Peyer's patch (tissue), 4 donors: ENCODE measurements at regions not wholly inside any gene's neighbourhood (a gene's known extent, or its start where the extent isn't known, plus 50 kb on each side); places are given as distances from the start of the nearest gene placed in this dataset.

Source experiments
- DNase-seq, 3 donors: peaks; one replicate each; pipeline ENCODE4 v3.0.0-alpha.2; 2017 to 2019
- H3K27ac ChIP-seq, 4 donors: fragments of 200-600 bp; sonication (generic); one replicate each; pipeline ENCODE4 v1.5.1; 2016 to 2019
- H3K27me3 ChIP-seq, 2 donors: fragments of 200-600 bp; sonication (generic); one replicate each; pipeline ENCODE4 v1.5.1; 2019
- H3K36me3 ChIP-seq, 3 donors: fragments of 200-600 bp; sonication (generic); one replicate each; pipeline ENCODE4 v1.5.1; 2016 to 2019
- H3K4me1 ChIP-seq, 4 donors: fragments of 200-600 bp; sonication (generic); one replicate each; pipeline ENCODE4 v1.5.1; 2016 to 2019
- H3K4me3 ChIP-seq, 4 donors: fragments of 200-600 bp; sonication (generic); 1 replicate in 3 of 4; 2 replicates in 1 of 4; pipeline ENCODE4 v1.5.1; 2016 to 2019; ENCODE audit warnings: mild to moderate bottlenecking in 1 of 4
- H3K9me3 ChIP-seq, 4 donors: fragments of 200-600 bp; sonication (generic); one replicate each; pipeline ENCODE4 v1.5.1; 2016 to 2019; ENCODE audit warnings: mild to moderate bottlenecking in 1 of 4
- POLR2A ChIP-seq, 2 donors: fragments of 450-650 bp; IDR thresholded peaks; one replicate each; pipeline ENCODE4 v1.5.1; 2017; ENCODE audit warnings: antibody characterized with exemption in 2 of 2, mild to moderate bottlenecking in 2 of 2, moderate library complexity in 2 of 2
- TF ChIP-seq, protein P1 (sequence below), 6 experiments: fragments of 450-650 bp in 4 of 6; fragments of 200-600 bp in 2 of 6; sonication (generic) in 1 of 6; IDR thresholded peaks; one replicate each; pipeline ENCODE4 v1.5.1; 2017 to 2019; ENCODE audit warnings: antibody characterized with exemption in 6 of 6, mild to moderate bottlenecking in 3 of 6, moderate library complexity in 1 of 6

DNA sequence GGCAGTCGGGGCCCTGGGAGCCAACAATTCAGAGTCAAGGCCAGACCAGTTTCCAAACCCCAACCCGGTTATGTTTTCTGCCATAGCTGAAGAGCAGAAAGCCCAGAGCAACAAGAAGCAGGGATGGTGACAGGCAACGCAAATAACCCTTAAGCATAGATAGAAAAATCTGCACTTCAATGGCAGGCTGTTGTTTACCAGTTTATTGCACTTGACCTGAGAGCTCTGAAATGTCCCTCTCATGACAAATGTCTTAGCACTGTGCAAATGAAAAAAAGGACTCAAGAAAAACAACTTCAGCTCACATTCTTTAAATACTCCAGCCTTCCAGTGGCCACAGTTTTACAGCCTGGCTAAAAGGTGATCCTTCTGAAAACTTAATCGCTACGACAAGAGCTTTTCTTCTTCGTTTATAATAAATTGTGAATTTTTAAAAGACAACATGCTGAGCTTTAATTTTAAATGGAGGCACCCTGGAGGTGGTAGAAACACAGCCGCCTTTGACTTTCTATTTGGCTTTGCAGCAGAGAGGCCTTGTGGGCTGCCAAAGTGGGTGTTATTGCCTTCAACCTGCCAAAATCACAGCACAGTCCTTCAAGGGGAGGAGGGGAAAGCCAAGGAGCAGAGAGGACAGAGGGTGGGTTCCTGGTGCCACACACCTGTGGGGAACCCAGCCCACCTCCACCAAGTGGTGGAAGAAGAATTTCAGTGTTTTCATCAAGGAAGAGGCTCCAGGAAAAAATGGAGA is 289.5 kb upstream of the CDYL start:
- Histone ChIP-seq H3K4me1 (no peaks in the 10 kb centered on the region), H3K4me3 (no peak overlapping the region), H3K27ac (no peak overlapping the region), H3K9me3 (peaks cover 0 to 13% (median 0%) of the 10 kb centered on the region in 4 donors), H3K27me3 (no peaks in the 10 kb centered on the region), H3K36me3 (no peaks in the 10 kb centered on the region)
- no peak for TF ChIP-seq POLR2A (IDR thresholded peaks at IDR 0.05)
- TF ChIP-seq, protein P1, sequence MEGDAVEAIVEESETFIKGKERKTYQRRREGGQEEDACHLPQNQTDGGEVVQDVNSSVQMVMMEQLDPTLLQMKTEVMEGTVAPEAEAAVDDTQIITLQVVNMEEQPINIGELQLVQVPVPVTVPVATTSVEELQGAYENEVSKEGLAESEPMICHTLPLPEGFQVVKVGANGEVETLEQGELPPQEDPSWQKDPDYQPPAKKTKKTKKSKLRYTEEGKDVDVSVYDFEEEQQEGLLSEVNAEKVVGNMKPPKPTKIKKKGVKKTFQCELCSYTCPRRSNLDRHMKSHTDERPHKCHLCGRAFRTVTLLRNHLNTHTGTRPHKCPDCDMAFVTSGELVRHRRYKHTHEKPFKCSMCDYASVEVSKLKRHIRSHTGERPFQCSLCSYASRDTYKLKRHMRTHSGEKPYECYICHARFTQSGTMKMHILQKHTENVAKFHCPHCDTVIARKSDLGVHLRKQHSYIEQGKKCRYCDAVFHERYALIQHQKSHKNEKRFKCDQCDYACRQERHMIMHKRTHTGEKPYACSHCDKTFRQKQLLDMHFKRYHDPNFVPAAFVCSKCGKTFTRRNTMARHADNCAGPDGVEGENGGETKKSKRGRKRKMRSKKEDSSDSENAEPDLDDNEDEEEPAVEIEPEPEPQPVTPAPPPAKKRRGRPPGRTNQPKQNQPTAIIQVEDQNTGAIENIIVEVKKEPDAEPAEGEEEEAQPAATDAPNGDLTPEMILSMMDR (IDR thresholded peaks at IDR 0.05), result no peak
- DNase-seq, result no peak

GRCh38 chr6:4485735-4486134 is 290.5 kb upstream of the CDYL start:
- Histone ChIP-seq H3K27ac (no peak overlapping the region), H3K4me1 (no peaks in the 10 kb centered on the region), H3K4me3 (no peak overlapping the region), H3K27me3 (no peaks in the 10 kb centered on the region), H3K36me3 (no peaks in the 10 kb centered on the region), H3K9me3 (peaks cover 0 to 13% (median 0%) of the 10 kb centered on the region in 4 donors)
- TF ChIP-seq, protein P1 (IDR thresholded peaks at IDR 0.05), result no peak
- TF ChIP-seq POLR2A (IDR thresholded peaks at IDR 0.05), result no peak
- DNase-seq, result no peak

DNA sequence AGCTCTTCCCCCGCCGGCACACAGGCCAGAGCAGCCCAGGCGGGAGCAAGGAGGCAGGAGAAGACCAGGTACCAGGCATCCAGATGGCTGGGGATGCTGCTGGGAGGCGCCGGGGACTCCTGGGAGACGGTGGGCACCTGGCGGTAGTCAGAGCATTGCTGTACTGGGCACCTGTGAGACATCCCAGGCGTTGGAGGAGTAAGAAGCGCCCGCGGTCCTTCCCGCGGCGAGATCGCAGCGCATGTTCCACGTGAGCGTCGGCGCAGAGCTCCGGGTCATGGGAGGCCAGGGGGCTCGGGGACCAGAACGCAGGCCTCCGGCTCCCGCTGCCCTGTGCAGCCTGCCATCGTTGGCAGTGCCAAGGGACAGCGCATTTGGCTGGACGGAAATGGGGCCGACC is 293.7 kb upstream of the CDYL start:
- Histone ChIP-seq H3K36me3 (no peaks in the 10 kb centered on the region), H3K4me1 (no peaks in the 10 kb centered on the region)

GRCh38 chr6:4480788-4481735 is 295.1 kb upstream of the CDYL start:
- Histone ChIP-seq H3K9me3 (no peaks in the 10 kb centered on the region), H3K27me3 (no peaks in the 10 kb centered on the region), H3K36me3 (no peaks in the 10 kb centered on the region), H3K4me3 (no peak overlapping the region), H3K4me1 (no peaks in the 10 kb centered on the region), H3K27ac (no peak overlapping the region)
- DNase-seq, result no peak
- TF ChIP-seq, protein P1 (IDR thresholded peaks at IDR 0.05), result no peak
- no peak for TF ChIP-seq POLR2A (IDR thresholded peaks at IDR 0.05)

More for the DNA sequence above, 293.7 kb upstream of the CDYL start:
- no peak for DNase-seq
- no peak overlapping the region for H3K4me3 ChIP-seq
- no peak overlapping the region for H3K27ac ChIP-seq
- no peaks in the 10 kb centered on the region for H3K27me3 ChIP-seq
- TF ChIP-seq, protein P1 (IDR thresholded peaks at IDR 0.05), result no peak
- TF ChIP-seq POLR2A (IDR thresholded peaks at IDR 0.05), result no peak
- no peaks in the 10 kb centered on the region for H3K9me3 ChIP-seq

DNA sequence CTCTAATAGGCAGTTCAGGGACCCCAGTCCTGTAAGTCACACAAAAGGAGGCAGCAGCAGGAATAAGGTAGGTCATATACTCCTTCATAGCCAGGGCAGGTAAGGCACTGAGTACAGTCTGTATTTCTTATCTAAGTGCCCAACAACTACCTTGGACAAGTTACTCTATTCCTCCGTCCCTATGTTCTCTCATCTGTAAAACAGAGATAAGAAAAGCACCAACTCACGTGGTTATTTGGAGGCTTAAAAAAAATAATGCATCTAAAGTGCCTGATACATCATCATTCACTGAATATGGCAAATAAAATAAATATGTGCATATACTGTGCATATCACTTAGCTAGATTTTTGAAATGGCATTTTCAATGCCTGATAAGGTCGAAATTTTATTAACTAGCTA is 298.1 kb upstream of the CDYL start:
- Histone ChIP-seq H3K4me3 (no peak overlapping the region), H3K36me3 (no peaks in the 10 kb centered on the region), H3K27ac (no peak overlapping the region), H3K4me1 (no peaks in the 10 kb centered on the region), H3K27me3 (no peaks in the 10 kb centered on the region), H3K9me3 (no peaks in the 10 kb centered on the region)
- TF ChIP-seq POLR2A (IDR thresholded peaks at IDR 0.05), result no peak
- TF ChIP-seq, protein P1 (IDR thresholded peaks at IDR 0.05), result no peak
- DNase-seq, result no peak
